GM21515 (cell line): ENCODE measurements at regions not wholly inside any gene's neighbourhood (a gene's known extent, or its start where the extent isn't known, plus 50 kb on each side); places are given as distances from the start of the nearest gene placed in this dataset.
"Not testable (repeated sequence)": the region's sequence is repeated elsewhere in the genome, so short reads cannot be mapped to it uniquely, and the experiment has no call there.

Experiments
- ATAC-seq: cut with Tn5 transposase; IDR thresholded peaks from one replicate; pipeline ENCODE4 v1.9.1; 2021; ENCODE audit not compliant: unreplicated experiment

DNA sequence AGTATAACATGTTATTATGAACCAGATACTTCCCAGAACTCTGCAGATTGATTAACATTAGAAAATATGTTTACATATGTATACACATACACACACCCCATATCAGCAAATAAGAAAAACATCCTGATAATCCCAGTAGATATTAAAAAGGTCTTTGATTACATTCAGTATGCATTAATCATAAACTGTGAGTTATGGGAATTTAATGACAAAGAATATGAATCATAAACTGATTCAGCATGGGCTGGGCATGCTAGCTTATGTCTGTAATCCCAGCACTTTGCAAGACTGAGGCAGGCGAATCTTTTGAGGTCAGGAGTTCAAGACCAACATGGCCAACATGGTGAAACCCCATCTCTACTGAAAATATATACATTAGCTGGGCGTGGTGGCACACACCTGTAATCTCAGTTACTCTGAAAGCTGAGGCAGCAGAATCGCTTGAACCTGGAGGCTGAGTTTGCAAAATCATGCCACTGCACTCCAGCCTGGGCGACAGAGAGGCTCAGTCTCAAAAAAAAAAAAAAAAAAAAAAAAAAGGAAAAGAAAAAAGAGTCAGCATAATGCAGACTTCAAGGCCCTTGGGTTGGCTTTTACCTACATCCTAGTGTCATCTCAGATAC lies 581.9 kb upstream of the PRR20A start:
- no peak for ATAC-seq

DNA sequence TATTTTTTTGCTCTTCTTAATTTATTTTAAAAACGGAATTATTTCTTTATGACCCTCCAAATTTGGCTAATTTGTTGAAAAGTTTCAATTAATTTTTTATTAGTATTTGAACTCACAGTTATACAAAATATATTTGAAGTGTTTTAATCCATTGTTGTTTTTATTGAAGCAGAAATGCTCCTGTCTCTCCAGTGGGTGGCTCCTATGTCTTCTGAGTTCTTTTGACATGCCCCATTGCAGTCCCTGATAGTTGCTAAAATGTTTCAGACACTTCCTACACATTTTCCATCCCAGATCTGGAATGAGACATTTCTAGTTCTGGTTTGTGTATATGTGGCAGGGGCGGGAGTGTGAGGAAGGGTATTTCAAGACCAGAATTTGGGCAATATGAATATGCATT lies 579.4 kb upstream of the PRR20A start:
- no peak for ATAC-seq

DNA sequence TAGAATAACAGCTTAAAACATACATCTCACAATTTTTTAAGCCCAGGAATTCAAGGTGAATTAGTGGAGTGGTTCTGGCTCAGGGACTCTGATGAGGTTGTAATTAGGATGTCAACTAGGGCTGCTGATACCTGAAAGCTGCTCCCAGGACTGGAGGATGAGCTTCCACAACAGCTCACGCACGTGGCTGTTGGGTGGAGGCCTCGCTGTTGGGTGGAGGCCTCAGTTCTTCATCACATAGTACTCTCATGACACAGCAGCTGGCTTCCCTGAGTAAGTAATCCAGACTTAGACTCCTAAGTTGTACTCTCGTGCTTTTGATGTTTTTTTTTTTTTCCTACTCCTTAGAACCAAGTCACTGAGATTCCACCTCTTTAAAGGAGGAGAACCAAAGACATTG lies 577.1 kb upstream of the PRR20A start:
- no peak for ATAC-seq

DNA sequence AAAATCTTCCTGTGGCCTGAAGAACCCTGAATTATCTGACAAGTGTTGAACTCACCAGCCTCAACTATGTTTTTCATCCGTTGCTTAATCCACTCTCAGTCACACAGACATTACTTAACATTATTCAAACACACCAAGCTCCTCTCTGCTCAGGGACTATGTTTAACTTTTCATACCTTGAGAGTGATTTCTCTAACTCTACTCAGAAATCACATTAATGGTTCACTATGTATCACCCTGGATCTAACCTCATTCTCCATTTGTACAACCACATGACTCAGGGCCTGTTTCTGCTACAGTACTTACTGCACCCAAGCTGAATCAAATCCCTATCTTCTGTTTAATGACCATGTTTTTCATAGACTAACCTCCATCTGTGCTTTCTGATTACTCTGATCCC lies 553.7 kb upstream of the PRR20A start:
- ATAC-seq = no peak

DNA sequence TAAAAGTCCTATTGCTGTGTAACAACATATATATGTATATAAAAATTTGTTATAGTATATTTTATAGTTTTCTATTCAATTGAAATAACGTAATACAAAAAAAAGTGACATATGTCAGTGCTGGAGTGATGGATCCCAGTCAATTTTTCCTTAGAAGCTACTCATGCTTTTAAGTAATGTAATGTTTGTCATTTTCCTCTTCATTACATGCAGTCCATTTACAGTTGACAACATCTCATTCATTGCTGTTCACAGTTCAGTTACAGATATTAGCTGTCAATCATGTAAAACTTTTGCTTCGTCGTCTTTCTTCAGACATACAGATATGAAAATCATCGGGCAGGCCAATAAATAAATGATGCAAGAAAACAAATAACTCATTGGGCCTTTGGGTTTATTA lies 525.1 kb upstream of the PRR20A start:
- no peak for ATAC-seq

DNA sequence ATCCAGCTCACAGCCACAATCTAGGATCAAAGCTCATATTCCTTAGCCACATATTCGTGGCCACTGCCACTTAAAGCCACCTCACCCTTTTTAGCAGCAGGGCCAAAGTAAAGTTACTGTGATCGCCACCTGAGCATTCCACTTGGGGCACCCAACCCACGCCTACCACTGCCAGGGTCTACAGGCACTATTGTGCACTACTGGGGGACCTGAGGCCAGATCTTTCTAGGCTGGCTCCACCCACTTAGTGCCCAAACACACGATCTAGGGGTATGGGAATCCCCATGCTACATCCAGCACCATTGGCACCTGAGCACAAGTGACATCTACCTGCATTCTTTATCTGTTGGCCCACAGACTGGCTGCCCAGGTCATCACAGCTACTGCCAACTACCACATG lies 517.9 kb upstream of the PRR20A start:
- no peak for ATAC-seq

DNA sequence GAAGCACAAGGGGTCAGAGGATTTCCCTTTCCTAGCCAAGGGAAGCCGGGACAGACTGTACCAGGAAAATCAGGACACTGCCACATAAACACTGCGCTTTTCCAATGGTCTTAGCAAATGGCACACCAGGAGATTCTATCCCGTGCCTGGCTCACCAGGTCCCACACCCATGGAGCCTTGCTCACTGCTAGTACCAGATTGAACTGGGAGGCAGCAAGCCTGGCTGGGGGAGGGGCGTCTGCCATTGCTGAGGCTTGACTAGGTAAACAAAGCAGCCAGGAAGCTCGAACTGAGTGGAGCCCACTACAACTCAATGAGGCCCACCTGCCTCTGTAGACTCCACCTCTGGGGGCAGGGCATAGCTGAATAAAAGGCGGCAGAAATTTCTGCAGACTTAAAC lies 511.8 kb upstream of the PRR20A start:
- ATAC-seq = not testable (repeated sequence)

DNA sequence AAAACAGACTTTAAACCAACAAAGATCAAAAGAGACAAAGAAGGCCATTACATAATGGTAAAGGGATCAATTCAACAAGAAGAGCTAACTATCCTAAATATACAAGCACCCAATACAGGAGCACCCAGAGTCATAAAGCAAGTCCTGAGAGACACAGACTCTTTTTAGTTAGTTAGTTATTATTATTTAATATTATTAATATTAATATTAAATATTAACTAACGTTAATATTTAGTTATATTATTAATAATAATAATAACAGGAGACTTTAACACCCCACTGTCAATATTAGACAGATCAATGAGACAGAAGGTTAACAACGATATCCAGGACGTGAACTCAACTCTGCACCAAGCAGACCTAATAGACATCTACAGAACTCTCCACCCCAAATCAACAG lies 509.7 kb upstream of the PRR20A start:
- not testable (repeated sequence) for ATAC-seq

DNA sequence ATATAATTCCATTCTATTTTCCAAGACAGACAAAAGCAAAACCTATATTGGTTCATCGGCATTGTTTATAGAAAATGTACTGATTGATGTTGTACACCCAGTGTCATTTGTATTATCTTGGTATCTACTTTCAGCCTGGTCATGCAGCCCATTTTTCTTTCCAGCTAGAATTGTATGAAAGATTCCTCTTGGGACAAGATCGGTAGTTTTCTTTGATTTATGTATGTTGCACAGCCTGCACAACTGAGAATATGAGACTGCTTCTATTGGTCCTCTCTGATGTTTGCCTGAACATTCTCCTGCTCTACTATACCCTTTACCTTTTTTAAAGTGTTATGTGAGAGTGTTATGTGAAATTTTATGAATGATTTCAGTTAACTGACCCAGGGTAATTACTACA lies 487.7 kb upstream of the PRR20A start:
- no peak for ATAC-seq

DNA sequence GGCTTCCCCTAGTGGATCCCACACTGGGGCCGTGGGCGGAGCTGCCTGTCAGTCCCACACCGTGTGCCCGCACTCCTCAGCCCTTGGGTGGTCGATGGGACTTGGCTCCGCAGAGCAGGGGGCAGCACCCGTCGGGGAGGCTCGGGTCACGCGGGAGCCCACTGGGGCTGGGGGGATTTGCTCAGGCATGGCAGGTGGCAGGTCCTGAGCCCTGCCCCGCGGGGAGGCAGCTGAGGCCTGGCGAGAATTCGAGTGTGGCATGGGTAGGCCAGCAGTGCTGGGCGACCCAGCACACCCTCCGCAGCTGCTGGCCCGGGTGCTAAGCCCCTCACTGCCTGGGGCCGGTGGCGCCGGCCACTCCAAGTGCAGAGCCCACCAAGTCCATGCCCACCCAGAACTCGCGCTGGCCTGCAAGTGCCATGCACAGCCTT lies 481.7 kb upstream of the PRR20A start:
- ATAC-seq = no peak

DNA sequence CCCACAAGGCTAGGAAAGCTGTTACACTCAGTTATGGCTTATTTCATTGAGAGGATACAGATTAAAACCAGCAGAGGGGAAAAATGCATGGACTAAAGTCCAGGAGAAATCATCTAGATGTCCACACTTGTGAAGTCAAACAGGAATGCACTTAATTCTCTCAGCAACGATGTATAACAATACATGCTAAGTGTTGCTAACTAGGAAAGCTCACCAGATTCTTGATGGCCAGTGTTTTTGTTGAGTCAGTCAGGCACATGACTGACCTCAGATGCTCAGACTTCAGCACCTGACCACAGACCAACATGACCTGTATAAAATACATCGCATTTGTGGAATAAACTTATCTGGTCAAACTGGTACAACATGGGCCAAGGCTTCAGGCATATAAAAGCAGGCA lies 470.2 kb upstream of the PRR20A start:
- no peak for ATAC-seq

DNA sequence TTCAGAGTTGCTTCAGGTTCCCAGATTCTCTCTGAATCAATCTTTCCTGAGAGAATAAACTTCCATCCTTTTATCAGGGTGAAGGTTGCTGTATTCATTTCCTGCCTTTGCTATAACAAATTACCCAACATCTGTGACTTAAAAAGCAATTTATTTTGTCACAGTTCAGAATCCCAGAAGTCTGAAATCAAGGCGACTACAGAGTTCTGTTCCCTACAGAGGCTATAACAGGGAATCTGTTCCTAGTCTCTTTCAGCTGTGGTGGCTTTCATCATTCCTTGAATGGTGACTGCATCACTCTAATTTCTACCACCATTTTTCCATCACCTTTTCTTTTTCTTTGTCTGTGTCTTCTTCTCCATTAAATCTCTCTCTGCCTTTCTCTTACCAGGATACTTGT lies 459.3 kb upstream of the PRR20A start:
- ATAC-seq = no peak

DNA sequence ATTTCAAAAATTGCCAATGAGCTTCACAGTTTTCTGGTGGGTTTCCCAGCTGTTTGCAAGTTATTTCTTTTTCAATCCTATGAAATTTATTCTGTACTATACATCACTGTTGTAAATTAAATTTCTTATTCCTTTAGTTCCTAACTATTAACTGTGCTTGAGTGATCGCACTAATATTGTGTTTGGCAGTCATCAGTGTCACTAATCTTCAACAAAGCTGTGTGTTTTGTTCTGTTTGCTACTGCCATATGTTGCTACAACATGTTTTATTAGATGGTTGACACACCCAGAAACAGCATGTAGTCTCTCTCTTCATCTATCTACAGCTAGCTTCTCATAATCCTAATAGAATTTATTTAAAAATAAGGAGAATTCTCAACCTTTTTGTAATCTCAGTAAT lies 453.6 kb upstream of the PRR20A start:
- ATAC-seq = no peak

DNA sequence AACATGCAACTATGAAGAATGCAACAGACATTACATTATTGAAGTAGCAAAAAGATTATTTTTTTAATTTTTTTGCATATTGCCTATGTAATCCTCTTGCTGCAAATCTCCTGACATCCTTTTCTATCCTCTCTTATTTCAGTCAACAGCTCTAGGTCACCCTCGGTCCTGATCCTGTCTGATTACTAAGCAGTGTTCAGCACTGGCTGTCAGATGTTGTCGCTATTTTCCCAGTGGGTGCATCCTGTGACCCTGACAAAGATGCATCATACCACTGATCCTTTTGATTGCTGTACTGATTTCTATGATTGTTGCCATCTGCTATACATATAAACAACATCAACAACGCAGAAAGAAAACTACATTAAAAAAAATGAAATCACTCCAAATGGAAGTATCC lies 443.7 kb upstream of the PRR20A start:
- ATAC-seq = no peak

DNA sequence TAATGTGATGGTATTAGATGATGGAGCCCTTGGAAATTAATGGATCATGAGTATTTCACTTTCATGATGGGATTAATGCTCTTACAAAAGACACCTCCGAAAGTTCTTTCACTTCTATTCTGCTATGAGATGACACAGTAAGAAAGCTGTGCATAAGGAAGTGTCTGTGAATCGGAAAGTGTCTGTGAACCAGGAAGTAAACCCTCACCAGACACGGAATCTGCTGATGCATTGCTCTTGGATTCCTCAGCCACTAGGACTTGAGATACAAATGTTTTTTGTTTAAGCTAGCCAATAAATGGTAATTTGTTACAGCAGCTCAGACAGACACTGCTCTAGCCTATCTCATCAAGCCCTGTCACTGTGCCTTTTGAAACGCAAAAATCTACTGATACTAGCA lies 440.4 kb upstream of the PRR20A start:
- ATAC-seq = no peak

DNA sequence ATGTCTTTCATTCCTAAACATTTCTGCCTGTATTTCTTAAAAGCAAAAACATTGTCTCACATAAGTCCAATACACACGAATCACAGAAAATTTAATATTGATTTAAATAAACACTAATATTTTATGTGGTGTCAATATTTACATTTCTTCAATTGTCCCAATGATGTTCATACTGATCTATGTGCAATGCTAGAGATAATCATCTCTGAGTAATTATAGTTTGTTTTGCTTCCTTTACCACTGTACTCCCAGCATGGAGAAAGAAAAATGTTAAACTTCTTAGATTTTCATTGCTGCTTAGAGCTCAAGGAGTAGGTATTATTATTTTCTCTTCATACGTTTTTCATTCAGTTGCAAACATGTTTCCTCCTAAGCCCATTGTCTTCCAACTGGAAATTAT lies 434.2 kb upstream of the PRR20A start:
- ATAC-seq = no peak

DNA sequence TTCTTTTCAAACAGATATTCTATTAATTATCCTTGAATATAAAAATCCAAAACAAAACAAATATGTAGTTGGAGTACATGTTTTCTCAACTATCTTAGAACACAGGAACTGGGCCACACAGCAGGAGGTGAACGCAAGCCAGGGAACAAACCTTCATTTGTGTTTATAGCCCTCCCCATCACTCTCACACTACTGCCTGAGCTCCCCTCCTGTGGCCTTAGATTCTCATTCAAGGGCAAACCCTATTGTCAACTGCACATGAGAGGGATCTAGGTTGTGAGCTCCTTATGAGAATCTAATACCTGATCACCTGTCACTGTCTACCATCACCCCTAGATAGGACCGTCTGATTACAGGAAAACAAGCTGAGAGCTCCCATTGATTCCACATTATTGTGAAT lies 427.1 kb upstream of the PRR20A start:
- no peak for ATAC-seq

DNA sequence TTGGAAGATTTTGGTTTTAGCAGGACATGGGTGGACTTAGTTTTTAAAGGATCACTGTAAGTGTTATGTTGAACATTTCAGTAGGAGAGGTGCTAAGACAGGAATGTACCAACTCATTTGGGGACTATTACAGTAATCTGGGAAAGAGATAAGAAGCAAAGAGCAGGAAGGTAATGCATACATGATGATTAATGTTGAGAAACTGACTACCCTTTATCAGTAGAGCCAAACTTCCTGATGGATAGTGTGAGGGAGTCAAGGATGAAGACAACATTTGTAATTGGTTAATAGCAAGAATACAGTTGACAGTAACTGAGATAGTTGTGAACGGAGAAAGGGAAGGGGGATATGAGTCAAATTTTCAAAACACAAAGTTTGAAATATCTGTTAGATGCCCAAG lies 421.9 kb upstream of the PRR20A start:
- ATAC-seq = no peak

DNA sequence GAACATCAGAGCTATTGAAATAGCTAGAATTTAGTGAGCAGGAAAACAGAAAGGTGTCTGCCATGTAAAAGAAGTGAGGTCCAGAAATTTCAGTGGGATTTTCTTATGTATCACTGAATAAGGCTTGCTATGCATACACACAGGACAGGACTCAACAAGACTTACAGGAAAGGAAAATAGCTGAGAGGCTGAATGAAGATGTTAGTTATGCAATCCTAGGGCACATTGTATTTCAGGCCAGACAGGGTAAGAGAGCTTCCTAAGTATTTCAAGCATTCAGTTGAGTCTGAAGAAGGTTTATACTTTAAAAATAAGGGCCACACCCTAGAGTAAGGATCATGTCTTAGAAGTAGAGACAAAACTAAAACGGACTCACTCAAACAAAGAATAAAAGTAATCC lies 419.9 kb upstream of the PRR20A start:
- ATAC-seq = no peak

DNA sequence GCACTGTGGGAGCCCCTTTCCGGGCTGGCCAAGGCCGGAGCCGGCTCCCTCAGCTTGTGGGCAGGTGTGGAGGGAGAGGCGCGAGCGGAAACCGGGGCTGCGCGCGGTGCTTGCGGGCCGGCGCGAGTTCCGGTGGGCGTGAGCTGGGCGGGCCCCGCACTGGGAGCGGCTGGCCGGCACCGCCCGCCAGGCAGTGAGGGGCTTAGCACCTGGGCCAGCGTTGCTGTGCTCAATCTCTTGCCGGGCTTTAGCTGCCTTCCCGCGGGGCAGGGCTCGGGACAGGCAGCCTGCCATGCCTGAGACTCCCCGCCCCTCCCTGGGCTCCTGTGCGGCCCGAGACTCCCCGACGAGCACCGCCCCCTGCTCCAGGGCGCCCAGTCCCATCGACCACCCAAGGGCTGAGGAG lies 405.2 kb upstream of the PRR20A start:
- ATAC-seq = no peak

DNA sequence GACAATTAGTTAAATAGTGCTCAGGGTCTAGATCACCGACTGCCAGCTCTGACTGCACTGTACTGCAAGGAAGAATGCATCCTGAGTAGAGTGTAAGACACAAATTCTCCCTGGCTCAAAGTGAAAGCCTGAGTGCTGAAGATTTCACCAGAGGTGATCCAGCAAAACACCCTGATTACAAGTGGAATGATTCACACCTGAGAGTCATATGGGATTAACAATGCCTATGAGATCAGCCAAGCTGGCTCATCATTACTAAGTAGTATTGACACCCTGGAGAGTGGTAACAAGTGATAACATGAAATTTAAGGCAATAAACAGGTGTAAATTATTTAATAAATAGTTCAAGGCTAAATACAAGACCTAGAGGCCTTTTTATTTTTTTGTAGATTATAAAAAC lies 403.8 kb upstream of the PRR20A start:
- no peak for ATAC-seq

DNA sequence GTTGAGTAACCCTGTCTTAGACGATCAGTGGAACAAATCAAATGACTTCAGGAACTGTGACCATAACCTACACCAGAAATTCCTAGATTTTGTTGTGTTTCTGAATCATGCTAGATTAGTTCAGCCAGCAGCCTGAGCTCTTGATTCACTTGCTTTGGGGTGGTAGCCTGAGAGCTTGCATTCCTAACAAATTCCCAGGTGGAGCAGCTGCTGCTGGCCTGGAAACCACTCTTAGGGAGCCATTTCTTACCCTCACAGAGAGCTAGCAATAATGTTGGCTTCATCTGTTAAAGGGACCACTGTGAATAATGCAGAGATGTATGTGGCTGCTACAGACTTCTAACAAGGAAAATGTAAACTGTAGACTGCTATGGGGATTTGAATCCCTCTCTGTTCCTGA lies 388.1 kb upstream of the PRR20A start:
- ATAC-seq = no peak

DNA sequence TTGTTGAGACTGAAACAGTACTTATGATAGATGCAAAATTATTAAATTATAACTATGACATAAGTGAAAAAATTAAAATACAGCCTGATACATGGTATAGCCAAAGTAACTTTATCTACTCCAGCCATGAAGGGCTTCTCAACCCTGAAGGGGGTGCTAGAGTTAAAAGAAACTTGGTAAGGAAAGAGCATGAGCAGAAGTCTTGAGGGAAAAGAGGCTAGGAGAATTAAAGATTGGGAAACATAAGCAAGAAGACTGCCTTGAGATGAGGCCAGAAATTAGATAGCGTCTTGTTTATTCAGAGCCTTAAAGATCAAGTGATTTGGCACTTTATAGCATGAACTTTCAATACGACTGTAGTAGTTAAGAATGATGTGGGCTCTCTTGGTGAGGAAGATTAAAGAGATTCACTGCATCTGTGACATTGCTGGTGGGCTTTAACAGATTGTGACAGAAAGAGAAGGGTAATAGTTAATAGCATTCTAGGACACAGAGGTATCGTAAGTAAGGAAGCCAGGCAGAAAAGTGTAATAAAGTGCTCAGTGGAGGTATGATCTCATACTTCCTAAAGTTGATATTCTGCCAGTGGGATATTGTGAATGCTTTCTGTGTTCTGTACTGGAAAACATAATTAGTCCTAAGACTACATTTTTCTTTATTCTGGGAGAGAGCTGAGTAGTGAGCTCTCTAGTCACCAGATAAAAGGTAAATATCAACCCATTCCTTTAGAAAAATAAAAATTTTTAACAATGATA lies 385.4 kb upstream of the PRR20A start:
- ATAC-seq = no peak
